WI38 (cell line): ENCODE measurements at regions not wholly inside any gene's neighbourhood (a gene's known extent, or its start where the extent isn't known, plus 50 kb on each side); places are given as distances from the start of the nearest gene placed in this dataset.

Experiments
- H3K4me3 ChIP-seq: 2 replicates; pipeline ENCODE4 v1.5.1; 2011; ENCODE audit warnings: low read depth, mild to moderate bottlenecking, control low read depth, low read length
- CTCF ChIP-seq: IDR thresholded peaks from 2 replicates; pipeline ENCODE4 v1.5.1; 2012; ENCODE audit warnings: low read depth, mild to moderate bottlenecking, control low read depth, low read length

DNA sequence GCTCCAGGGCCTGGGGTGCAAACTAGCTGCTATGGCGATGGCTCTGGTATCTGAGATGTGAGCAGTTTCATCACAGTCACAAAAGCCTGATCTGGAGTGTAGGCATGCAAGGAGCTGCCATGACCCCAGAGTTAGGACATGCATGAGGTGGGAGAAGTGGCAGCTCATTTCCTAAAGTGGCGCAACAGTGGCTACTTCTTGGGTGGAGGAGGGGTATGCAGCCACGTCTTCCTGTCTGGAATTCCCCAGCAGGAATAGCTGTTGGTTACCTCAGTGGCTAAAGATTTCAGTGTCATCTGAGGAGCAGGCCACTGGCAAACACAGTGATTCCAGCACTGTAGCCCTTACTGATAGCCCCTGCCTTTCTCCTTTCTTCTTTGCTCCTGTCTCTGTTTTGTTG is 1382.5 kb downstream of the C4orf33 start:
- no peak overlapping the region for H3K4me3 ChIP-seq
- TF ChIP-seq CTCF = no peak

DNA sequence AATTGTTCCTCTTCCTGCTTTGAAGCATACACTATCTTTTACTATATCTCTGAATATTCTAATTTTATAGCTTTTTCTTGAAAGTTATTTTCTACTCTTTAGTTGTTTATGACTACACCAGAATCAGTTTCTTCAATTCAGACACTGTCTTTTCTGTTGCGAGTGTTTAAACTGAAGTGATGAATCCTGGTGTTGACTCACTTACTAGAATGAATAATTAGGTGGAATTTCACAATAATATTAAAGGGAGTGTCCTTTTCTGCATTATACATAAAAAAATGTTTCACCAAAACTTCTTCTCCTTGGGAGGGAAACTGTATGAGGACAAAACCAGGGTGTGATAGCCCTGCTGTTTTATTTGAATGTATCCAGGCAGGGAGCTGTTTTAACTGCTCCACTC is 1383.1 kb downstream of the C4orf33 start:
- TF ChIP-seq CTCF = no peak
- H3K4me3 ChIP-seq = no peak overlapping the region

DNA sequence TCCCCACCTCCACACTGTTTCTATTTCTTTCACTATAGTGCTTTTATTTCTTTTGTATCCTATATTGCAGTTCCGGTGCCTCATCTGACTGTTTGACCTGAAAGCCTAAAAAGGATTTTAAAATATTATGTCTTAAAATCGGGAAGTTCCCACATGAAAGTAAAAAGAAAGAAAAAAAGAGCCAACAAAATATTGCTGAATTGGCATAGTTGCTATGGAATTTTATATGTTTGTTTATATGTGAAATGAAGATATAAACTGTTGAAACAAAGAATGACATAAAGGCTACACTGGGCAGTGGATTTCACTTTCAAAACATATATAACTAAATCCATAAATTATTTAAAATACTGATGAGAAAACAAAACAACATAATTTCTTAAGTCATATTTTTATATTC is 1383.7 kb downstream of the C4orf33 start:
- no peak overlapping the region for H3K4me3 ChIP-seq
- TF ChIP-seq CTCF = no peak

- TF ChIP-seq CTCF = no peak
- no peak overlapping the region for H3K4me3 ChIP-seq
These were observed 1388.9 kb downstream of the C4orf33 start for GRCh38 chr4:130484826-130485225.

DNA sequence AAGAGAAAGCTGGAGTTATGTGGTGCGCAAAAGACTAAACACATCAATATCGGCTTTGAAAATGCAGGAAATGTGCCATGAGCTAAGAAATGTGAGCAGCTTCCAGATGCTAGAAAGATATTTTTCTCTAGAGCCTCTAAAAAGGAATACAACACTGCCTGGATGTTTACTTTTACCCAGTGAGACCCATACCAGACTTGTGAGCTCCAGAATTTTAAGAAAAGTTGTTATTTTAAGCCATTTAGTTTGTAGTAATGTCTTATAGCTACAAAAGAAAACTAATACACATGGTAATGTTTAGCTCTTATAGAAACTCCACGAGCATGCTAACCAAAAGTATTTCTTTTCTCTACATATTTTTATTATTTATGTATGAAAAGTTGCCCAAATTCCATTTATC is 1389.4 kb downstream of the C4orf33 start:
- H3K4me3 ChIP-seq = no peak overlapping the region
- no peak for TF ChIP-seq CTCF

DNA sequence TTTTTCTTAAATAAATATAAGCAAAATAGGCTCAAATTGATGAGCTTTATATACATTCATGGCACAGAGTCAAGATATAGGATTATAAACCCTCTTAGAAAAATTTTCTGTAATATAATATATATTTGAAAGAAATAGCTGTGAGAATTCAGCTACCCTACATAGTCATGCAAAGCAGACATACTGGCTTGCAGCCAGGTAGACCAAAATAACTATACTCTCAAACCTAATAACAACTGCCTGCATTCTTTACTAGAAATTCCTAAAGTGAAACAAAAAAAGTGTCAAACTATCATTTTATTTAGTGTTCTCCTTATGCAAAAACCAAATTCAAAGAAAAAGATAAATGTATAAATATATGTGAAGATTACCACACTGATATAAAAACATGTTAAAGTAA is 1390.2 kb downstream of the C4orf33 start:
- H3K4me3 ChIP-seq = no peak overlapping the region
- no peak for TF ChIP-seq CTCF

DNA sequence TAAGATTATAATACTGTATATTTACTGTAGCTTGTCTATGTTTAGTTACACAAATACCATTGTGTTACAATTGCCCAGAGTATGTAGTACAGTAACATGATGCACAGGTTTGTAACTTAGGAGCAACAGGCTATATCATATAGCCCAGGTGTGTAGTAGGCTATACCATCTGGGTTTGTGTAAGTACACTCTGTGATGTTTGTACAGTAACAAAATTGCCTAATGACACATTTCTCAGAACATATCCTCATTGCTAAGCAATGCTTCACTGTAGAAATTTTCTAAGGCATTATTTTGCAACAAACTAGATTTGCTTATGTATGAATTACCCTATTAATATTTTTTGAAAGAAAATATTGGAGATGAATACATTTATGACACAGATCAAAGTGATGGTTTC is 1390.9 kb downstream of the C4orf33 start:
- no peak for TF ChIP-seq CTCF
- H3K4me3 ChIP-seq = no peak overlapping the region
